PC-3 (cell line): ENCODE measurements at regions not wholly inside any gene's neighbourhood (a gene's known extent, or its start where the extent isn't known, plus 50 kb on each side); places are given as distances from the start of the nearest gene placed in this dataset.

Source experiments
- EZH2 ChIP-seq: fragments of 300-600 bp; sonication (generic); IDR thresholded peaks from one replicate; pipeline ENCODE4 v1.6.1; 2017; ENCODE audit warnings: antibody characterized with exemption, mild to moderate bottlenecking, low read length; ENCODE audit not compliant: unreplicated experiment
- EZH2phosphoT487 ChIP-seq: fragments of 300-600 bp; sonication (generic); IDR thresholded peaks from 2 replicates; pipeline ENCODE4 v1.6.1; 2018; ENCODE audit warnings: mild to moderate bottlenecking, antibody characterized with exemption, low read length, borderline replicate concordance
- TF ChIP-seq, protein P1 (sequence below): fragments of 300-600 bp; sonication (generic); conservative IDR thresholded peaks from 2 replicates; pipeline ENCODE4 v1.5.1; 2017; ENCODE audit warnings: antibody characterized with exemption, low read depth, mild to moderate bottlenecking, low read length

DNA sequence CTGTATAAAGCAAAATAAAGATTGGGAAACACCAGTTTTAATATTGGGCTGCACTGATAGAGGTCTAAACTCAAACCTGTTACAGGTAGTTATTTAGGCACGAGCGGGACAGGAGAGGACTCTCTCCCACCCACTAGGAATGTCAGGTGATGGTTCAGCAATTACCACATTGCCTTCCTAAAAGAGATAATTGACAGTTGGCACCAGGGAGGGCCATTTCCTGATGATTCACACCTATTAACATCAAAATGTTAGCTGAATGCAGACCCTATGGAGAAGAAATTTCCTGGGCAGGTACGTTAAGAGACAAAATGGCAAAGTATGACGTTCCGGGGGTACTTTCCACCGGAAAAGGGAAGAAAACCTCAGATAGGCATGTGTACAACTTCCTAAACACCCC, 272.6 kb downstream of the SDHAF3 start:
- TF ChIP-seq EZH2: no peak
- TF ChIP-seq, protein P1, sequence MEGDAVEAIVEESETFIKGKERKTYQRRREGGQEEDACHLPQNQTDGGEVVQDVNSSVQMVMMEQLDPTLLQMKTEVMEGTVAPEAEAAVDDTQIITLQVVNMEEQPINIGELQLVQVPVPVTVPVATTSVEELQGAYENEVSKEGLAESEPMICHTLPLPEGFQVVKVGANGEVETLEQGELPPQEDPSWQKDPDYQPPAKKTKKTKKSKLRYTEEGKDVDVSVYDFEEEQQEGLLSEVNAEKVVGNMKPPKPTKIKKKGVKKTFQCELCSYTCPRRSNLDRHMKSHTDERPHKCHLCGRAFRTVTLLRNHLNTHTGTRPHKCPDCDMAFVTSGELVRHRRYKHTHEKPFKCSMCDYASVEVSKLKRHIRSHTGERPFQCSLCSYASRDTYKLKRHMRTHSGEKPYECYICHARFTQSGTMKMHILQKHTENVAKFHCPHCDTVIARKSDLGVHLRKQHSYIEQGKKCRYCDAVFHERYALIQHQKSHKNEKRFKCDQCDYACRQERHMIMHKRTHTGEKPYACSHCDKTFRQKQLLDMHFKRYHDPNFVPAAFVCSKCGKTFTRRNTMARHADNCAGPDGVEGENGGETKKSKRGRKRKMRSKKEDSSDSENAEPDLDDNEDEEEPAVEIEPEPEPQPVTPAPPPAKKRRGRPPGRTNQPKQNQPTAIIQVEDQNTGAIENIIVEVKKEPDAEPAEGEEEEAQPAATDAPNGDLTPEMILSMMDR: no peak
- TF ChIP-seq EZH2phosphoT487: no peak
